SK-N-SH (cell line): ENCODE measurements at regions not wholly inside any gene's neighbourhood (a gene's known extent, or its start where the extent isn't known, plus 50 kb on each side); places are given as distances from the start of the nearest gene placed in this dataset.

Source experiments
- CTCF ChIA-PET: fragments of 300-600, 350-600 bp; formaldehyde crosslinking; extraction: SDS; loops from one replicate; lab custom pipeline; 2021; lab: Yijun Ruan, JAX
- POLR2A ChIA-PET: fragments of 350-600 bp; sonication (Branson Sonifier 250); formaldehyde crosslinking; extraction: SDS; loops from one replicate; lab custom pipeline; 2020; ENCODE audit warnings: antibody characterized with exemption, inconsistent platforms; lab: Yijun Ruan, JAX
- DNase-seq: peaks from one replicate; pipeline ENCODE4 v3.0.0; 2012
- H2AFZ ChIP-seq: fragments of 200-600 bp; sonication (generic); 2 replicates; pipeline ENCODE4 v1.8.1; 2016; ENCODE audit warnings: antibody characterized with exemption, mild to moderate bottlenecking, low read depth
- H3F3A ChIP-seq: fragments of 200-600 bp; sonication (generic); replicated peaks from 2 replicates; pipeline ENCODE3; 2016; ENCODE audit warnings: antibody characterized with exemption, mild to moderate bottlenecking; ENCODE audit not compliant: insufficient read depth
- H3K27ac ChIP-seq, 2 experiments: fragments of 200-500 bp in 1 of 2; fragments of 200-600 bp in 1 of 2; sonication (Bioruptor generic) in 1 of 2; sonication (generic), shearing (Covaris generic) in 1 of 2; 2 replicates each; pipeline versions ENCODE4 v1.5.1 to v1.6.1; 2014 to 2016; ENCODE audit warnings: low read depth in 2 of 2, inconsistent platforms in 1 of 2, low read length in 1 of 2, mild to moderate bottlenecking in 1 of 2, mixed read lengths in 1 of 2
- H3K27me3 ChIP-seq: fragments of 200-600 bp; sonication (generic), shearing (Covaris generic); 2 replicates; pipeline ENCODE4 v1.6.1; 2016; ENCODE audit warnings: mixed run types; ENCODE audit not compliant: insufficient read depth
- H3K36me3 ChIP-seq, 2 experiments: fragments of 200-500 bp in 1 of 2; fragments of 200-600 bp in 1 of 2; sonication (Bioruptor generic) in 1 of 2; sonication (generic) in 1 of 2; replicated peaks in 1 of 2; 2 replicates each; pipeline versions ENCODE3 to v1.5.1; 2014 to 2016; ENCODE audit warnings: low read length in 1 of 2, mild to moderate bottlenecking in 1 of 2; ENCODE audit not compliant: insufficient read depth in 2 of 2, control insufficient read depth in 1 of 2
- H3K4me1 ChIP-seq, 2 experiments: fragments of 200-500 bp in 1 of 2; fragments of 200-600 bp in 1 of 2; sonication (Bioruptor generic) in 1 of 2; sonication (generic), shearing (Covaris generic) in 1 of 2; 2 replicates each; pipeline versions ENCODE4 v1.5.1 to v1.6.1; 2014 to 2016; ENCODE audit warnings: low read depth in 1 of 2, low read length in 1 of 2, mixed run types in 1 of 2; ENCODE audit not compliant: insufficient read depth in 2 of 2, control insufficient read depth in 1 of 2
- H3K4me2 ChIP-seq: fragments of 200-600 bp; sonication (generic), shearing (Covaris generic); 2 replicates; pipeline ENCODE4 v1.6.1; 2017; ENCODE audit warnings: mixed run types
- H3K4me3 ChIP-seq, 2 experiments: fragments of 200-500 bp in 1 of 2; fragments of 200-600 bp in 1 of 2; sonication (Bioruptor generic) in 1 of 2; sonication (generic), shearing (Covaris generic) in 1 of 2; 2 replicates each; pipeline versions ENCODE4 v1.5.1 to v1.8.1; 2014 to 2016; ENCODE audit warnings: low read depth in 2 of 2, inconsistent platforms in 1 of 2, low read length in 1 of 2, mild to moderate bottlenecking in 1 of 2, mixed read lengths in 1 of 2, moderate library complexity in 1 of 2
- H3K79me2 ChIP-seq: fragments of 200-600 bp; sonication (generic); 2 replicates; pipeline ENCODE4 v1.8.1; 2017; ENCODE audit warnings: mild to moderate bottlenecking; ENCODE audit not compliant: insufficient read depth
- H3K9ac ChIP-seq: fragments of 200-600 bp; sonication (generic); 2 replicates; pipeline ENCODE4 v1.6.1; 2017; ENCODE audit warnings: mixed run types
- H3K9me2 ChIP-seq: fragments of 200-600 bp; sonication (generic); 2 replicates; pipeline ENCODE4 v1.6.1; 2017; ENCODE audit warnings: mixed run types
- H3K9me3 ChIP-seq: fragments of 200-600 bp; sonication (generic); 2 replicates; pipeline ENCODE4 v1.6.1; 2017; ENCODE audit warnings: mixed run types, mild to moderate bottlenecking, moderate library complexity
- H4K20me1 ChIP-seq: fragments of 200-600 bp; sonication (generic); 2 replicates; pipeline ENCODE4 v1.6.1; 2017; ENCODE audit warnings: mild to moderate bottlenecking, mixed run types; ENCODE audit not compliant: insufficient read depth
- CHD2 ChIP-seq: fragments of 150-350 bp; IDR thresholded peaks from 2 replicates; pipeline ENCODE4 v1.6.1; 2018; ENCODE audit warnings: low read length; ENCODE audit not compliant: partially characterized antibody
- CTCF ChIP-seq: fragments of 200-600 bp; sonication (generic); IDR thresholded peaks from 2 replicates; pipeline ENCODE4 v1.6.1; 2017; ENCODE audit warnings: antibody characterized with exemption, mild to moderate bottlenecking, moderate library complexity
- EZH2phosphoT487 ChIP-seq: fragments of 200-600 bp; sonication (generic); IDR thresholded peaks from 2 replicates; pipeline ENCODE4 v1.6.1; 2017; ENCODE audit warnings: low read depth, mixed run types, mild to moderate bottlenecking, antibody characterized with exemption, moderate library complexity, borderline replicate concordance
- FOSL2 ChIP-seq: IDR thresholded peaks from 2 replicates; pipeline ENCODE4 v1.4.0; 2012; ENCODE audit warnings: low read depth, mild to moderate bottlenecking, moderate library complexity, borderline replicate concordance
- JUND ChIP-seq: IDR thresholded peaks from 2 replicates; pipeline ENCODE4 v1.4.0; 2012
- MAX ChIP-seq: IDR thresholded peaks from 2 replicates; pipeline ENCODE4 v1.4.0; 2012; ENCODE audit warnings: low read depth
- MXI1 ChIP-seq: IDR thresholded peaks from 2 replicates; pipeline ENCODE4 v1.6.1; 2012; ENCODE audit warnings: mild to moderate bottlenecking, low read depth, low read length, improper control_type of control experiment
- NFIC ChIP-seq: IDR thresholded peaks from 2 replicates; pipeline ENCODE4 v1.4.0; 2012; ENCODE audit warnings: borderline replicate concordance
- PBX3 ChIP-seq: IDR thresholded peaks from 2 replicates; pipeline ENCODE4; 2012
- RFX5 ChIP-seq: IDR thresholded peaks from 2 replicates; pipeline ENCODE4 v1.6.1; 2012; ENCODE audit warnings: mild to moderate bottlenecking, improper control_type of control experiment, low read length
- RXRA ChIP-seq: IDR thresholded peaks from 2 replicates; pipeline ENCODE4 v1.4.0; 2012; ENCODE audit warnings: low read depth, mild to moderate bottlenecking, borderline replicate concordance
- TAF1 ChIP-seq: IDR thresholded peaks from 2 replicates; pipeline ENCODE4 v1.6.1; 2012; ENCODE audit warnings: low read depth, mild to moderate bottlenecking, low read length, moderate library complexity, borderline replicate concordance
- TEAD4 ChIP-seq: IDR thresholded peaks from 2 replicates; pipeline ENCODE4 v1.4.0; 2012; ENCODE audit warnings: mild to moderate bottlenecking, borderline replicate concordance; ENCODE audit not compliant: insufficient read depth
- USF1 ChIP-seq: IDR thresholded peaks from 2 replicates; pipeline ENCODE4 v1.4.0; 2012; ENCODE audit warnings: low read depth, borderline replicate concordance
- USF2 ChIP-seq: fragments of 150-350 bp; IDR thresholded peaks from 2 replicates; pipeline ENCODE4 v1.6.1; 2017; ENCODE audit warnings: antibody characterized with exemption, low read length, low read depth, borderline replicate concordance
- YY1 ChIP-seq: IDR thresholded peaks from 2 replicates; pipeline ENCODE4 v1.4.0; 2012; ENCODE audit warnings: low read depth, mild to moderate bottlenecking
- WGBS: methylation state at CpG from one replicate; pipeline ENCODE4 v1.1.6; 2017; ENCODE audit warnings: low lambda C conversion rate; 5-methylcytosine and 5-hydroxymethylcytosine counted together

GRCh38 chr2:158907926-158908456 is 60.4 kb upstream of the TANC1 start:
- Histone ChIP-seq H3K9ac (no peak overlapping the region), H3K4me3 (no peak overlapping the region), H3K27ac (no peak overlapping the region), H3K9me3 (no peaks in the 10 kb centered on the region), H3K36me3 (no peaks in the 10 kb centered on the region), H4K20me1 (no peaks in the 10 kb centered on the region), H3K4me1 (peaks cover 0 to 4% of the 10 kb centered on the region in 2 experiments; a peak in 1 of 4 replicates), H3F3A (no peaks in the 10 kb centered on the region), H2AFZ (no peak overlapping the region), H3K27me3 (no peaks in the 10 kb centered on the region), H3K79me2 (no peaks in the 10 kb centered on the region), H3K4me2 (no peak overlapping the region), H3K9me2 (no peaks in the 10 kb centered on the region)
- WGBS, result 71% methylated on average over 2 of the region's 2 CpGs
- CTCF ChIA-PET, result interaction anchor here (1.4 kb wide), 1 partner anchor 211 kb away, joined by 8 read pairs; no protein-coding TSS in a partner anchor
- DNase-seq, result no peak
- TF ChIP-seq CTCF (no peak), EZH2phosphoT487 (no peak), CHD2 (no peak), RXRA (no peak), NFIC (no peak), USF1 (no peak), JUND (no peak)
- POLR2A ChIA-PET, result no interaction called here

GRCh38 chr2:158912112-158912511 is 56.3 kb upstream of the TANC1 start:
- Histone ChIP-seq H3K9ac (no peak overlapping the region), H3K9me3 (no peaks in the 10 kb centered on the region), H3K9me2 (no peaks in the 10 kb centered on the region), H3K4me3 (no peak overlapping the region), H3K36me3 (no peaks in the 10 kb centered on the region), H3K27ac (no peak overlapping the region), H3K4me2 (no peak overlapping the region), H3K79me2 (no peaks in the 10 kb centered on the region), H4K20me1 (no peaks in the 10 kb centered on the region), H3F3A (no peaks in the 10 kb centered on the region), H2AFZ (no peak overlapping the region), H3K27me3 (no peaks in the 10 kb centered on the region), H3K4me1 (no peaks in the 10 kb centered on the region)
- ChIA-PET POLR2A (no interaction called here), CTCF (interaction anchor here (1.0 kb wide), 1 partner anchor 207 kb away, joined by 3 read pairs; no protein-coding TSS in a partner anchor)
- DNase-seq, result no peak
- WGBS, result 77% methylated on average over 4 of the region's 4 CpGs
- TF ChIP-seq EZH2phosphoT487 (no peak), CTCF (no peak), YY1 (no peak), TAF1 (no peak), MAX (no peak), RFX5 (no peak), CHD2 (no peak), USF1 (no peak), PBX3 (no peak), TEAD4 (no peak), USF2 (no peak), FOSL2 (no peak), MXI1 (no peak)
